Chondrocyte (in vitro differentiated cells): ENCODE measurements at regions not wholly inside any gene's neighbourhood (a gene's known extent, or its start where the extent isn't known, plus 50 kb on each side); places are given as distances from the start of the nearest gene placed in this dataset.
A peak's percentile ranks its signal among the peaks of the same experiment; 100 is the strongest.

ENCODE experiments used
- DNase-seq: peaks from one replicate; pipeline ENCODE4 v3.0.0; 2021; ENCODE audit warnings: mixed read lengths, low spot score
- H3K27ac Mint-ChIP-seq: one replicate; pipeline ENCODE4 v1.8.0; 2021; ENCODE audit warnings: mild to moderate bottlenecking, moderate library complexity, mixed read lengths; ENCODE audit not compliant: unreplicated experiment
- H3K27me3 Mint-ChIP-seq: 2 replicates; pipeline ENCODE4 v1.8.0; 2021; ENCODE audit warnings: low read depth, mixed read lengths
- H3K36me3 Mint-ChIP-seq: 2 replicates; pipeline ENCODE4 v1.8.0; 2021; ENCODE audit warnings: low read depth, mixed read lengths
- H3K4me1 Mint-ChIP-seq: 2 replicates; pipeline ENCODE4 v1.8.0; 2021; ENCODE audit warnings: low read depth, mild to moderate bottlenecking, mixed read lengths
- H3K4me3 Mint-ChIP-seq: one replicate; pipeline ENCODE4 v1.8.0; 2021; ENCODE audit warnings: mild to moderate bottlenecking, moderate library complexity, mixed read lengths; ENCODE audit not compliant: unreplicated experiment
- H3K9me3 Mint-ChIP-seq: 2 replicates; pipeline ENCODE4 v1.8.0; 2021; ENCODE audit warnings: low read depth, mixed read lengths
- CTCF ChIP-seq: fragments of 200-600 bp; sonication (generic); IDR thresholded peaks from 2 replicates; pipeline ENCODE4 v1.5.0; 2021; ENCODE audit warnings: antibody characterized with exemption, mild to moderate bottlenecking, moderate library complexity

GRCh38 chr10:130491693-130492050 is 355.5 kb downstream of the GLRX3 start:
- H3K9me3 Mint-ChIP-seq = peaks cover 26% of the 10 kb centered on the region

GRCh38 chr10:130492266-130492934 is 356.2 kb downstream of the GLRX3 start:
- no peak for TF ChIP-seq CTCF
- Mint-ChIP-seq H3K4me1 (peaks cover 18% of the 10 kb centered on the region), H3K27ac (peak overlapping the region; percentile 22), H3K27me3 (no peaks in the 10 kb centered on the region), H3K4me3 (no peak overlapping the region), H3K9me3 (peaks cover 33% of the 10 kb centered on the region), H3K36me3 (no peaks in the 10 kb centered on the region)
- no peak for DNase-seq

More at GRCh38 chr10:130491693-130492050, 355.5 kb downstream of the GLRX3 start:
- TF ChIP-seq CTCF = no peak
- H3K27ac Mint-ChIP-seq = no peak overlapping the region
- DNase-seq = no peak
- H3K27me3 Mint-ChIP-seq = no peaks in the 10 kb centered on the region
- peaks cover 18% of the 10 kb centered on the region for H3K4me1 Mint-ChIP-seq
- no peaks in the 10 kb centered on the region for H3K36me3 Mint-ChIP-seq
- no peak overlapping the region for H3K4me3 Mint-ChIP-seq

GRCh38 chr10:130493021-130493420 is 356.8 kb downstream of the GLRX3 start:
- peaks cover 18% of the 10 kb centered on the region for H3K4me1 Mint-ChIP-seq
- no peak overlapping the region for H3K27ac Mint-ChIP-seq
- DNase-seq = no peak
- H3K4me3 Mint-ChIP-seq = no peak overlapping the region
- H3K36me3 Mint-ChIP-seq = no peaks in the 10 kb centered on the region
- H3K27me3 Mint-ChIP-seq = no peaks in the 10 kb centered on the region
- no peak for TF ChIP-seq CTCF
- peaks cover 33% of the 10 kb centered on the region for H3K9me3 Mint-ChIP-seq

- no peaks in the 10 kb centered on the region for H3K27me3 Mint-ChIP-seq
- no peak for DNase-seq
- no peak overlapping the region for H3K27ac Mint-ChIP-seq
- TF ChIP-seq CTCF = no peak
- peaks cover 34% of the 10 kb centered on the region for H3K9me3 Mint-ChIP-seq
- no peak overlapping the region for H3K4me3 Mint-ChIP-seq
- H3K36me3 Mint-ChIP-seq = no peaks in the 10 kb centered on the region
- H3K4me1 Mint-ChIP-seq = peaks cover 18% of the 10 kb centered on the region
These were observed 357.4 kb downstream of the GLRX3 start for GRCh38 chr10:130493446-130494145.

- no peak overlapping the region for H3K4me3 Mint-ChIP-seq
- no peaks in the 10 kb centered on the region for H3K27me3 Mint-ChIP-seq
- no peak overlapping the region for H3K27ac Mint-ChIP-seq
- DNase-seq = no peak
- H3K9me3 Mint-ChIP-seq = peaks cover 32% of the 10 kb centered on the region
- peaks cover 14% of the 10 kb centered on the region for H3K4me1 Mint-ChIP-seq
- no peak for TF ChIP-seq CTCF
- no peaks in the 10 kb centered on the region for H3K36me3 Mint-ChIP-seq
These were observed 359.1 kb downstream of the GLRX3 start for GRCh38 chr10:130495116-130495862.
